K562 (cell line): ENCODE measurements at regions not wholly inside any gene's neighbourhood (a gene's known extent, or its start where the extent isn't known, plus 50 kb on each side); places are given as distances from the start of the nearest gene placed in this dataset.

ENCODE experiments used
- JUND ChIP-seq, 2 experiments: IDR thresholded peaks; 2 replicates in 1 of 2; 3 replicates in 1 of 2; pipeline ENCODE4 v1.6.1; 2011; ENCODE audit warnings: borderline replicate concordance in 2 of 2, low read depth in 2 of 2, low read length in 2 of 2, improper control_type of control experiment in 1 of 2, missing biosample characterization in 1 of 2, missing genetic modification characterization in 1 of 2, missing genetic modification reagents in 1 of 2
- TF ChIP-seq, protein P1 (sequence below): sonication (generic); formaldehyde crosslinking; IDR thresholded peaks from 2 replicates; pipeline ENCODE4 v1.8.0; 2022; ENCODE audit warnings: mild to moderate bottlenecking, missing genetic modification reagents
- TF ChIP-seq, protein P2 (sequence below), 3 experiments: IDR thresholded peaks in 2 of 3; conservative IDR thresholded peaks in 1 of 3; 2 replicates each; pipeline ENCODE4 v1.5.1; 2011 to 2012; ENCODE audit warnings: low read length in 3 of 3, mild to moderate bottlenecking in 3 of 3, control low read depth in 2 of 3, improper control_type of control experiment in 1 of 3, inconsistent platforms in 1 of 3, low read depth in 1 of 3, mixed read lengths in 1 of 3, moderate library complexity in 1 of 3; ENCODE audit not compliant: insufficient read depth in 2 of 3

DNA sequence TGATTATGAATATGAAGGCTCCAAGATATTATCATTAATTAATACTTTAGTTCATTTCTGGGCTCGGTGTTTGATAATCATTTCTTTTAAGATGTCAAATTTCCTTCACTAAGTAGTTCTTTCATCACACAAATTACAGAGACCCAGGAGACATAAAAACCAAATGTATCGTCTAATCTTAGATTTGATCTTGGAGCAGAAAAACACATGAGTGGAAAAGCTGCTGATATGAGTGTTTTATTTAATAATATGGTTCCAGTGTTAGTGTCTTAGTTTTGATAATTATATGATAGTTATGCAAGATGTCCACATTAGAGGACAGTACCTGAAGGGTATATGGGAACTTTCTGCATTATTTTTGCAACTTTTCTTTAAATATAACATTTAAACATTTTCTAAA lies 494.5 kb upstream of the RAG2 start:
- TF ChIP-seq, protein P1, sequence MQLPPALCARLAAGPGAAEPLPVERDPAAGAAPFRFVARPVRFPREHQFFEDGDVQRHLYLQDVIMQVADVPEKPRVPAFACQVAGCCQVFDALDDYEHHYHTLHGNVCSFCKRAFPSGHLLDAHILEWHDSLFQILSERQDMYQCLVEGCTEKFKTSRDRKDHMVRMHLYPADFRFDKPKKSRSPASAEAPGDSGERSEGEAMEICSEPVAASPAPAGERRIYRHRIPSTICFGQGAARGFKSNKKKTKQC (CRISPR knock-in tag) = no peak
- TF ChIP-seq JUND (IDR thresholded peaks at IDR 0.05; ENCODE audit: borderline replicate concordance, low read depth, low read length) (no peak), JUND (tag; IDR thresholded peaks at IDR 0.05; ENCODE audit: borderline replicate concordance, low read depth, low read length) (no peak)
- TF ChIP-seq, protein P2, sequence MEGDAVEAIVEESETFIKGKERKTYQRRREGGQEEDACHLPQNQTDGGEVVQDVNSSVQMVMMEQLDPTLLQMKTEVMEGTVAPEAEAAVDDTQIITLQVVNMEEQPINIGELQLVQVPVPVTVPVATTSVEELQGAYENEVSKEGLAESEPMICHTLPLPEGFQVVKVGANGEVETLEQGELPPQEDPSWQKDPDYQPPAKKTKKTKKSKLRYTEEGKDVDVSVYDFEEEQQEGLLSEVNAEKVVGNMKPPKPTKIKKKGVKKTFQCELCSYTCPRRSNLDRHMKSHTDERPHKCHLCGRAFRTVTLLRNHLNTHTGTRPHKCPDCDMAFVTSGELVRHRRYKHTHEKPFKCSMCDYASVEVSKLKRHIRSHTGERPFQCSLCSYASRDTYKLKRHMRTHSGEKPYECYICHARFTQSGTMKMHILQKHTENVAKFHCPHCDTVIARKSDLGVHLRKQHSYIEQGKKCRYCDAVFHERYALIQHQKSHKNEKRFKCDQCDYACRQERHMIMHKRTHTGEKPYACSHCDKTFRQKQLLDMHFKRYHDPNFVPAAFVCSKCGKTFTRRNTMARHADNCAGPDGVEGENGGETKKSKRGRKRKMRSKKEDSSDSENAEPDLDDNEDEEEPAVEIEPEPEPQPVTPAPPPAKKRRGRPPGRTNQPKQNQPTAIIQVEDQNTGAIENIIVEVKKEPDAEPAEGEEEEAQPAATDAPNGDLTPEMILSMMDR (IDR thresholded peaks at IDR 0.05 in 2 of 3, conservative IDR thresholded peaks at IDR 0.05 in 1 of 3; ENCODE audit: insufficient read depth in 2 of 3, low read depth in 1 of 3, low read length in 3 of 3) = no peak
